ENCODE measurements at regions not wholly inside any gene's neighbourhood (a gene's known extent, or its start where the extent isn't known, plus 50 kb on each side); places are given as distances from the start of the nearest gene placed in this dataset.

DNA sequence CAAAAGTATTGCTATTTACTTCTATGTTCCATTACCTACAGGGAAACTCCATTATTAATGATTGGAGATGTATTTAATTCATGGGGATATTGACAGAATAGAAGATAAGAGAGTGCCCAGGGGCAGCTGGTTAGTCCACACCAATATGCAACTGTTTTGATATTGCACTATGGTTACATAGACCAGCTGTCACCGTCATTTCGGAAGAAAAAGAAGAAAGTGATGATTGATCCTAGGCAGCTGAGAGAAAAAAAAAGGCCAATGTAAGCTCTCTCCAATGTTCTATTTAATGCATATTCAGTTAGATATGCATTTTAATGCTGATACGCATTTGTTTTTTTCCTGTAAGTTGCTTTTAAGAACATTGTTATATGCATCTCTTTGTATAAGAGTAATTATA is 1367.2 kb downstream of the KCNT2 start:
- TF ChIP-seq GATA2 (IDR thresholded peaks at IDR 0.05; ENCODE audit: low read depth, low read length) = no peak
- no peak for TF ChIP-seq GATA3 (IDR thresholded peaks at IDR 0.05; ENCODE audit: low read depth, low read length)
